ENCODE measurements at regions not wholly inside any gene's neighbourhood (a gene's known extent, or its start where the extent isn't known, plus 50 kb on each side); places are given as distances from the start of the nearest gene placed in this dataset.
A peak's percentile ranks its signal among the peaks of the same experiment; 100 is the strongest.

- Histone ChIP-seq H3K4me3 (ENCODE audit: low read length) (no peak overlapping the region), H3K36me3 (ENCODE audit: insufficient read depth, low read length) (no peaks in the 10 kb centered on the region), H3K27me3 (ENCODE audit: control insufficient read depth, insufficient read depth, low read length) (no peaks in the 10 kb centered on the region), H3K9ac (ENCODE audit: low read depth, low read length) (no peak overlapping the region), H3K4me2 (ENCODE audit: low read length) (peak overlapping the region; percentile 21), H3K4me1 (ENCODE audit: control insufficient read depth, insufficient read depth, low read length) (peaks cover 16% of the 10 kb centered on the region), H3K9me3 (replicated peaks; ENCODE audit: low read length) (no peaks in the 10 kb centered on the region)
These were observed 205.6 kb downstream of the FOXL1 start for GRCh38 chr16:86783636-86784626.

DNA sequence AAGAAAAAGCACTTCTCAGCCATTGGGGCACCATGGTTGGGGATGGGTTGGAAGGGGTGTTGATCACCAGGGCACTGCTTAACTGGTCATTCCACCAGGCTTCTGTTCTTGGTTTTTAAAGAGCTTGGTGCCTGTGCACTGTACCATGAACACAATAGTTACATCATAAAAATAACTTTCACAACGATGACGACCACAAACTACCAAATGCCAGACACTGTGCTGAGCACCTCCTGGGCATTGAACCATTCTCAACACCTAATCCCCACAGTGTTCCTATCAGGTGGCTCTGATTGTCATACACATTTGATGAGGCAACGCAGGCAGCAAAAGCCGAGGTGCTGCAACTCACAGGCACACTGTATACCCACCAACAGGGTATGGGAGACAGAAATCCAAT lies 208.0 kb downstream of the FOXL1 start:
- no peaks in the 10 kb centered on the region for H3K9me3 ChIP-seq (replicated peaks; ENCODE audit: low read length)
- H3K36me3 ChIP-seq (ENCODE audit: insufficient read depth, low read length) = no peaks in the 10 kb centered on the region
- no peak overlapping the region for H3K4me2 ChIP-seq (ENCODE audit: low read length)
- H3K9ac ChIP-seq (ENCODE audit: low read depth, low read length) = no peak overlapping the region
- H3K4me1 ChIP-seq (ENCODE audit: control insufficient read depth, insufficient read depth, low read length) = peaks cover 19% of the 10 kb centered on the region
- no peaks in the 10 kb centered on the region for H3K27me3 ChIP-seq (ENCODE audit: control insufficient read depth, insufficient read depth, low read length)
- H3K4me3 ChIP-seq (ENCODE audit: low read length) = no peak overlapping the region

- H3K4me2 ChIP-seq (ENCODE audit: low read length) = no peak overlapping the region
- H3K4me1 ChIP-seq (ENCODE audit: control insufficient read depth, insufficient read depth, low read length) = peaks cover 19% of the 10 kb centered on the region
- no peaks in the 10 kb centered on the region for H3K36me3 ChIP-seq (ENCODE audit: insufficient read depth, low read length)
- H3K9ac ChIP-seq (ENCODE audit: low read depth, low read length) = no peak overlapping the region
- no peaks in the 10 kb centered on the region for H3K27me3 ChIP-seq (ENCODE audit: control insufficient read depth, insufficient read depth, low read length)
- H3K4me3 ChIP-seq (ENCODE audit: low read length) = no peak overlapping the region
- H3K9me3 ChIP-seq (replicated peaks; ENCODE audit: low read length) = no peaks in the 10 kb centered on the region
These were observed 208.6 kb downstream of the FOXL1 start for GRCh38 chr16:86786994-86787393.

- H3K36me3 ChIP-seq (ENCODE audit: insufficient read depth, low read length) = no peaks in the 10 kb centered on the region
- peaks cover 19% of the 10 kb centered on the region for H3K4me1 ChIP-seq (ENCODE audit: control insufficient read depth, insufficient read depth, low read length)
- H3K27me3 ChIP-seq (ENCODE audit: control insufficient read depth, insufficient read depth, low read length) = peaks cover 3% of the 10 kb centered on the region
- no peak overlapping the region for H3K4me3 ChIP-seq (ENCODE audit: low read length)
- H3K9me3 ChIP-seq (replicated peaks; ENCODE audit: low read length) = no peaks in the 10 kb centered on the region
- H3K4me2 ChIP-seq (ENCODE audit: low read length) = no peak overlapping the region
- H3K9ac ChIP-seq (ENCODE audit: low read depth, low read length) = no peak overlapping the region
These were observed 209.2 kb downstream of the FOXL1 start for GRCh38 chr16:86787538-86787937.

DNA sequence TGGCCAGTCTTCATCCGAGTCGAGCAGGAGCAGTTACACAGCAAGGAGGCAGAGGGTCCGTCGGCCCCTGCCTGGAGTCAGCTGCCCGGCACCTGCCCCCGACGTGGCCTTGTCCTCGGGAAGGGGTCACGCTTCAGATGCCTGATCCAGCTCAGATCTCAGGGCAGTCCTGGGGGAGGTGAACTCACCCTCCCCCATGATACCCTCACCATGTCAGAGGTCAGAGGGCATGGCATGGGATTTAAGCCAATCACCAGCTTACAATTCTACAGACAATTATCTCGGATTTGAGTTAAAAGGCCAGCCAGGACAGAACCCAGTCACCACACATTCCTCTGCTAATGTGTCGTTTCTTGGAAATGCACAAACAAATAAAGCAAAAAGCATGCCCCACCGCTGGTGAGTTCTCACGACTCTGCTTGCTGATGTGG lies 211.3 kb downstream of the FOXL1 start:
- Histone ChIP-seq H3K27me3 (ENCODE audit: control insufficient read depth, insufficient read depth, low read length) (peaks cover 17% of the 10 kb centered on the region), H3K4me2 (ENCODE audit: low read length) (no peak overlapping the region), H3K36me3 (ENCODE audit: insufficient read depth, low read length) (no peaks in the 10 kb centered on the region), H3K9ac (ENCODE audit: low read depth, low read length) (no peak overlapping the region), H3K4me1 (ENCODE audit: control insufficient read depth, insufficient read depth, low read length) (peaks cover 4% of the 10 kb centered on the region), H3K4me3 (ENCODE audit: low read length) (no peak overlapping the region), H3K9me3 (replicated peaks; ENCODE audit: low read length) (no peaks in the 10 kb centered on the region)

DNA sequence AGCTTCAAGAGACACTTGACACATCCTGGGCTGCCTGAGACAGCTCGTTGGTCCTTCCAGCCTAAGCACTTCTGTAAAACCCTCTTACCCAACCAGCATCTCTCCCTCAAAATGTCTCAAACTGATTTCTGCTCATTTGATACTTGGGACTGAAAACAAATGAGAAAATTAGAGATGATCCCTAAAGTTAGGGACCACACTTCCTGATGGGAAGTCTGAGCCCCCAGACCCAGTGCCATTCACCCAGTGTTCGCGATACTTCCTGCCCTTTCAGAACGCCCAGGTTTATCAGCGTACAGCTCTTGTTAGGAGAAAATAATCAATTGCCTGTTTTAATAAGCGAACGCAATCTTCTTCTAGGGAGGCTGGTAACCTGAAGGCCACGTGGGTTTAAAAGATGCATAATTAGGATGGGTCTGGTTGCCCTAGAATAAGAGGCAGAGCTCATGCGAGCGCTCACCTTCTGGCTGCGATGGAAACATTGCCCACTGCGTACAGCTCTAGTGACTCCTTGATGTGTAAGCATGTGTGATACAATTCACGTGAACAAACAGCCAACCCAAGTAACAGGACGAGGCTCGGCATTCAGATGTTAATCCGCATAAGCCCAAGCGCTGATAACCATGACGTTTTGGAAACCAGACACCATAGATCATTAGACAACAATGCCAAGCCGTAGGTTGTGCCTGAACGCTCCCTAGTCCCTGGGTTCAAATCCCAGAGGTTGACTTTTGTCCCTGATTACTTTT lies 213.1 kb downstream of the FOXL1 start:
- Histone ChIP-seq H3K4me1 (ENCODE audit: control insufficient read depth, insufficient read depth, low read length) (peaks cover 3% of the 10 kb centered on the region), H3K4me3 (ENCODE audit: low read length) (no peak overlapping the region), H3K36me3 (ENCODE audit: insufficient read depth, low read length) (no peaks in the 10 kb centered on the region), H3K9me3 (replicated peaks; ENCODE audit: low read length) (no peaks in the 10 kb centered on the region), H3K4me2 (ENCODE audit: low read length) (no peak overlapping the region), H3K9ac (ENCODE audit: low read depth, low read length) (no peak overlapping the region), H3K27me3 (ENCODE audit: control insufficient read depth, insufficient read depth, low read length) (peaks cover 17% of the 10 kb centered on the region)

- peaks cover 17% of the 10 kb centered on the region for H3K27me3 ChIP-seq (ENCODE audit: control insufficient read depth, insufficient read depth, low read length)
- no peak overlapping the region for H3K9ac ChIP-seq (ENCODE audit: low read depth, low read length)
- H3K4me3 ChIP-seq (ENCODE audit: low read length) = no peak overlapping the region
- no peak overlapping the region for H3K4me2 ChIP-seq (ENCODE audit: low read length)
- H3K4me1 ChIP-seq (ENCODE audit: control insufficient read depth, insufficient read depth, low read length) = peaks cover 3% of the 10 kb centered on the region
- H3K9me3 ChIP-seq (replicated peaks; ENCODE audit: low read length) = no peaks in the 10 kb centered on the region
- no peaks in the 10 kb centered on the region for H3K36me3 ChIP-seq (ENCODE audit: insufficient read depth, low read length)
These were observed 216.0 kb downstream of the FOXL1 start for GRCh38 chr16:86794216-86794864.

GRCh38 chr16:86797700-86798099 lies 219.4 kb downstream of the FOXL1 start:
- Histone ChIP-seq H3K4me2 (ENCODE audit: low read length) (no peak overlapping the region), H3K9ac (ENCODE audit: low read depth, low read length) (no peak overlapping the region), H3K36me3 (ENCODE audit: insufficient read depth, low read length) (no peaks in the 10 kb centered on the region), H3K4me3 (ENCODE audit: low read length) (no peak overlapping the region), H3K27me3 (ENCODE audit: control insufficient read depth, insufficient read depth, low read length) (peaks cover 30% of the 10 kb centered on the region), H3K4me1 (ENCODE audit: control insufficient read depth, insufficient read depth, low read length) (no peaks in the 10 kb centered on the region), H3K9me3 (replicated peaks; ENCODE audit: low read length) (no peaks in the 10 kb centered on the region)

GRCh38 chr16:86798247-86799041 lies 220.1 kb downstream of the FOXL1 start:
- Histone ChIP-seq H3K36me3 (ENCODE audit: insufficient read depth, low read length) (no peaks in the 10 kb centered on the region), H3K9me3 (replicated peaks; ENCODE audit: low read length) (no peaks in the 10 kb centered on the region), H3K4me3 (ENCODE audit: low read length) (no peak overlapping the region), H3K4me2 (ENCODE audit: low read length) (no peak overlapping the region), H3K27me3 (ENCODE audit: control insufficient read depth, insufficient read depth, low read length) (peaks cover 23% of the 10 kb centered on the region), H3K4me1 (ENCODE audit: control insufficient read depth, insufficient read depth, low read length) (no peaks in the 10 kb centered on the region), H3K9ac (ENCODE audit: low read depth, low read length) (no peak overlapping the region)

GRCh38 chr16:86799367-86799766 lies 221.0 kb downstream of the FOXL1 start:
- H3K36me3 ChIP-seq (ENCODE audit: insufficient read depth, low read length) = no peaks in the 10 kb centered on the region
- no peaks in the 10 kb centered on the region for H3K9me3 ChIP-seq (replicated peaks; ENCODE audit: low read length)
- peaks cover 17% of the 10 kb centered on the region for H3K27me3 ChIP-seq (ENCODE audit: control insufficient read depth, insufficient read depth, low read length)
- H3K4me3 ChIP-seq (ENCODE audit: low read length) = no peak overlapping the region
- no peak overlapping the region for H3K9ac ChIP-seq (ENCODE audit: low read depth, low read length)
- no peak overlapping the region for H3K4me2 ChIP-seq (ENCODE audit: low read length)
- H3K4me1 ChIP-seq (ENCODE audit: control insufficient read depth, insufficient read depth, low read length) = no peaks in the 10 kb centered on the region

- Histone ChIP-seq H3K9ac (ENCODE audit: low read depth, low read length) (no peak overlapping the region), H3K9me3 (replicated peaks; ENCODE audit: low read length) (no peaks in the 10 kb centered on the region), H3K36me3 (ENCODE audit: insufficient read depth, low read length) (no peaks in the 10 kb centered on the region), H3K4me1 (ENCODE audit: control insufficient read depth, insufficient read depth, low read length) (no peaks in the 10 kb centered on the region), H3K4me3 (ENCODE audit: low read length) (no peak overlapping the region), H3K4me2 (ENCODE audit: low read length) (no peak overlapping the region), H3K27me3 (ENCODE audit: control insufficient read depth, insufficient read depth, low read length) (peaks cover 17% of the 10 kb centered on the region)
These were observed 222.5 kb downstream of the FOXL1 start for GRCh38 chr16:86800894-86801293.
